ENCODE measurements at regions not wholly inside any gene's neighbourhood (a gene's known extent, or its start where the extent isn't known, plus 50 kb on each side); places are given as distances from the start of the nearest gene placed in this dataset.
"Not testable (repeated sequence)": the region's sequence is repeated elsewhere in the genome, so short reads cannot be mapped to it uniquely, and the experiment has no call there.

- DNase-seq (ENCODE audit: low spot score) = no peak
Measured at GRCh38 chrX:47302396-47302795, 68.0 kb upstream of the ZNF157 start.

- DNase-seq (ENCODE audit: low spot score) = not testable (repeated sequence)
Measured at GRCh38 chrX:47306471-47307023, 63.8 kb upstream of the ZNF157 start.

- DNase-seq (ENCODE audit: low spot score) = peak; percentile 29
Measured at GRCh38 chrX:47311932-47312774, 58.2 kb upstream of the ZNF157 start.

GRCh38 chrX:47313056-47313455 is 57.3 kb upstream of the ZNF157 start:
- DNase-seq (ENCODE audit: low spot score) = no peak

- no peak for DNase-seq (ENCODE audit: low spot score)
Measured at GRCh38 chrX:47316276-47317025, 53.9 kb upstream of the ZNF157 start.

Measured in pons (tissue), 1 donor.